HL-60 (cell line): ENCODE measurements at regions not wholly inside any gene's neighbourhood (a gene's known extent, or its start where the extent isn't known, plus 50 kb on each side); places are given as distances from the start of the nearest gene placed in this dataset.

Experiments used
- POLR2AphosphoS5 ChIP-seq: IDR thresholded peaks from 2 replicates; pipeline ENCODE4 v1.6.1; 2012; ENCODE audit warnings: low read depth
- REST ChIP-seq: IDR thresholded peaks from 2 replicates; pipeline ENCODE4 v1.6.1; 2012; ENCODE audit warnings: low read depth; ENCODE audit not compliant: insufficient replicate concordance

- no peak for TF ChIP-seq POLR2AphosphoS5
- no peak for TF ChIP-seq REST
Observed at GRCh38 chr7:131232768-131233167, 94.9 kb upstream of the MKLN1 start.
